Fibroblast of skin of right biceps (primary cell): ENCODE measurements at regions not wholly inside any gene's neighbourhood (a gene's known extent, or its start where the extent isn't known, plus 50 kb on each side); places are given as distances from the start of the nearest gene placed in this dataset.
A peak's percentile ranks its signal among the peaks of the same experiment; 100 is the strongest.
"Not testable (repeated sequence)": the region's sequence is repeated elsewhere in the genome, so short reads cannot be mapped to it uniquely, and the experiment has no call there.

ENCODE experiments used
- DNase-seq: peaks from one replicate; pipeline ENCODE4 v3.0.0-alpha.2; 2013

DNA sequence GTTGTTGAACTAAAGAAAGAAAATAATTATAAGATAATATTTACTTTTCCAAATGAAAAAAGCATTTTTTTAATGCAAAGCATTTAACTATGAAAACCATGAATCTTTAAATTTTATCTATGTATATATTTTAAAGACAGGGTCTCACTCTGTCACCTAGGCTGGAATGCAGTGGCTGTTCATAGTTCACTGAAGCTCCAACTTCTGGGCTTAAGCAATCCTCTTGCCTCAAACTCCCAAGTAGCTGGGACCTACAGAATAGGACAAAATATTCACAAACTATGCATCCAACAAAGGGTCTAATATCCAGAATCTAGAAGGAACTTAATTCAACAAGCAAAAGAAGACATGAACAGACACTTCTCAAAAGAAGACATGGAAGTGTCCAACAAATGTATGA, 55.9 kb upstream of the ALB start:
- no peak for DNase-seq

DNA sequence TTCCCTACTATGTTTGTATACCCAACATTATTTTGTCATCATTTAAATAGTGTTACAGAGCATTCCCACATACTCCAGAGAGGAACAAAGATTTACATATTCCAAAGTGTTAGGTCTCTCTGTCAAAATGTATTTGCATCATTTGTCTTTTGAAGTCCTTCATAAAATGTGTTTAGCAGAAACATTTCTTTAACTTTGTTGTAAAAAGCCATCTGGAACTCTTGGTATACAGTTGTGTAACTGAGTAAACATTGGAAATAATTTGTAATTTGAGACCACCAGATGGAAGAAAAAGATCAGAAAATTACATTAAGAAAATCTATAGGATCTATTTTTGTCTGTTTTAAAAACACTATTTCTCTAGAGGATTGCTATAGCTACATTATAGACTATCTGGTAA, 56.6 kb upstream of the ALB start:
- no peak for DNase-seq

DNA sequence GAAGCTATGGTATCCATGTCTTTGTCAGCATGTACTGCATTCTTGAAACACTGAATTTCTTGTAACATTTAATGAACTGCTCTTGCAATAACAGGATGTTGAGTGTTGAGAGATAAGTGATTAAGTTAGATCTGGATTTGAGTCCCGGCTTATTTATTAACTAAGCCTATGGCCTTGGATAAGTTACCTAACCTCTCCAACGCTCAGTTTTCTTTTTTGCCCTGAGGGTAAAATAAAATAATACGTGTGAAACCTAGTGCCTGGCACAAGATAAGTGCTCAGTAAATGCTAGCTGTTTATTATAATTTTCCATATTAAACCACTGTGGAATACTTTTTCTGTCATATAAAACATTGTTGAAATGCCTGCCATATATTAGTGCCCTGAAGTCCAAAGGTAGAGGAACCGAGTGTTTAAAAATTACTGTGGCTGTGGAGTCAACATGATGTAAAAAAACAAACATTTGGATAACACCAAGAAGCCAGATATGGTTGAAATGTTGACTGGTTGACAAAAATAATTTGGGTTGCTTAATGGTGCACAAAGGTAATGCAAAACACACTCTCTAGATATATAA, 58.6 kb upstream of the ALB start:
- DNase-seq: no peak

DNA sequence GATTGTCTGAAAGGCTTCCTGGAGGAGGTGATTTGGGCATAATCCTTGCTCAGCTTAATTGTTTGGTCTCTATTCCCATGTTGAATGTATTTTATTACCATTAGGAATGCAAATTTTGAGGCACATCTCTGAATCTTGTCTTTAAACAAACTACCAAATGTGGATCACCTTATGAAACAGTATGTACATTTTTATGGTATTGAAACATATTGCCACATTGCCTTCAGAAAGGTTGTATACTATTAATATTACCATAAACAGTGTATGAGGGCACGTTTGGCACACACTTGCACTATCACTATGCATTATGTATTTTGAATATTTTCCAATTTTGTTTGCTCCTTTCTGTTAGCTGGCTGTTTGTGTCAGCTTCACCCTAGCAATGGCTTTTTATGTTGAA, 60.0 kb upstream of the ALB start:
- DNase-seq: no peak

DNA sequence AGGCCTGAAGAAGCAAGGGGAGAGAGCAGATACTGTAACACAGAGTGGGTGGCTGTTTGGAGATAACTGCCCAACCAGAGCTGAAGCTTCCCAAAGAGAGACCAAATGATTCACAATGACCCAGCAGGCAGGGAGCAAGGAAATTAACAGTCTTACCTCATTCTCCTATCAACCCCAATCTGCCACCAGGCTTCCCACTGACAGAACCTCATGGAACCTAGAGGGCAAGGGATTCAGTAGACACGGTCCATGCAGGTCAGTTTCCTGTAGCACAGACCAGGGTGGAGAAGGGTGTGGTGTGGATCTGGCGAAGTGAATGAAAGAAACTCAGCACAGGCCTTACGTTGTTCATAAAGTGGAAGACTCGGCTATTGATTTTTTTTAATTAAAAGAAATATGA, 60.7 kb upstream of the ALB start:
- no peak for DNase-seq

DNA sequence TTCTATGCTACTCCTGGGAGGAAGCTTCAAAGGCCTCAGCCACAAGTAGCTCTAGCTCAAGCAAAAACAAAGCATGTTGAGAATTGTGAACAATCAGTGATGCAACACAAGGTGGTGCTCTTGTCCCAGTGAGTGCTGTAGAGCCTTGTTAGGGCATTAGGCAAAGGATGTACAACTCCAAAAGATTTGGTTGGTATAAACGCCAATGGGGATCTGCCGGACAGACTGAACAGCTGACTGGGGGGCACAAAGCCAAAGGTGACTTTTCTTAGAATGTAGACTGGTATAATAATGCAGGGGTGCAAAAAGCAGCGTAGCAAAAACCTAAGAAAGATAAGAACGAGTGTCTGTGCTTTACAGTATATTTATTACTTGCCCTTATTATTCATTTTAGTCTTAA, 62.6 kb upstream of the ALB start:
- peak; percentile 49 for DNase-seq

DNA sequence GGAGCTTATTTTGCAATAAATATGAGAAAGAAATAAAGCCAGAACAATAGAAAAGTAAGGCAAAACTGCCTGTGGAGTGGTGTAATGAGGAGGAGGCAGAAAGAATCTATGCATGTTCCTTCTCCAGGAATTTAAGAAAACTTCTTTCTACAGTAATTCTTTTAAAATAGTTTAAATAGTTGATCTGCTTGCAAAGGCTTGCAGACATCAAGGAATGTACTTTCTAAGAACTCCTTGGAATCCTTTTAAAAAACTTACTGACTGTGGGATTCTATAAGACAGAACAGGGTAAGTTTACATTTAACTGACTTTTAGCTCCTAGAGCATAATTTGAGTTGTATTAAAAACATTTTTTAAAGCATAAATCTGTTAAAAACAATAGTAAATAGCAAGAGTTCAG, 63.2 kb upstream of the ALB start:
- peak; percentile 7 for DNase-seq

DNA sequence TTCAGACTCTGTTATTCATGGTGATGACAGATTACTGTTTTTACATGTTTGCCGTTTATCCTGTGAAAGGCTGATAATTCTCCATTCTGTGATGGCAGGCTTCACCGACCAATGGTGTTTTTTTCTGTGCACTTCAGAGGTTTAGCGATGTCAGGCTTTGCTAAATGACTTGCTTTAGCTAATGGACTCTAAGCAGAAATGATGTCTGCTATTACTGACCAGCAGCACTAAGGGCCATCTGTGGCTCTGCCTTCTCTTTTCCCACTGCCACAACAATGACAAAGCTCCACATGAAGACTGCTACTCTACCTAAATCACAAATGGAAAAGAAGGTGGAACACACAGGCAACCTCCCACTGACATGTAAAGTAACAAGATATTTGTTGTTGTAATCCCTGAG, 68.4 kb upstream of the ALB start:
- DNase-seq: no peak

DNA sequence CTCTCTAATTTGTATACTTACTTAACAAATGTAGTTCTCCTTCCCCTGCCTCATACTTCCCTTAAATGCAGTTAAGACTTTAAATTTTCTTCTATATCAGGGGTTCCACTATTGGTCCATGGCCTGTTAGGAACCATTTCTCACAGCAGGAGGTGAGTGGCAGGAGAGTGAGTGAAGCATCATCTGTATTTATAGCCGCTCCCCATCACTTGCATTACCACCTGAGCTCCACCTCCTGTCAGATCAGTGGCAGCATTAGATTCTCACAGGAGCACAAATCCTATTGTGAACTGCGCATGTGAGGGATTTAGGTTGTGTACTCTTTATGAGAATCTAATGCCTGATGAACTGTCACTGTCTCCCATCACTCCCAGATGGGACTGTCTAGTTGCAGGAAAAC, 72.1 kb upstream of the ALB start:
- DNase-seq: not testable (repeated sequence)

DNA sequence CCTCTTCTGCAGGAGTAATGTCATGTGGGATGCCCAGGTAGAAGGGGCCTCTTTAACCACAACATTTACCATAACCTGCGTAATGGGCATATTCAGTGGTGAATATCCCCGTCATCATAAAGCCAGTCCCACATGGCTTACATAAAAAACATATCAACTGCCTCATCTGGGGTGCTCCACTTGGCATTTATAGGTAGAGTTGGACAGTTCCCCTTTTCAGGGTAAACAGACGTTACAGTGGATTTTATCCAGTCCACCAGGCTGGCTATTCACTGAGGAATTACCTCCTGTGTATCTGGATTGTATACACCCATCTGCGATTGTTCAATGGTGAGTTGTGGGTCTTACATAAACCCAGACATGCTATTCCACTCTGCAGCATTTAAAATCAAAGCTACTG, 70.7 kb upstream of the ANKRD17 start:
- no peak for DNase-seq

DNA sequence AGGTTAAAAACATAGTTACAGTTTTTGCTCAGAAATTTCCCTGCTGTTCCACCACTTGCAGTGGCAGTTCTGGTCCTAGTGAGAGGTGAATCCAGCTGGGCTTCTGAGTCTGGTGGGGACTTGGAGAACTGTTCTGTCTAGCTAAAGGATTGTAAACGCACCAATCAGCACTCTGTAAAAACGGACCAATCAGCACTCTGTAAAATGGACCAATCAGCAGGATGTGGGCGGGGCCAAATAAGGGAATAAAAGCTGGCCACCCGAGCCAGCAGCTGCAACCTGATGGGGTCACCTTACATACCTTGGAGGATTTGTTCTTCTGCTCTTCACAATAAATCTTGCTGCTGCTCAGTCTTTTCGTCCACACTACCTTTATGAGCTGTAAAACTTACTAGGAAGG, 67.2 kb upstream of the ANKRD17 start:
- not testable (repeated sequence) for DNase-seq

DNA sequence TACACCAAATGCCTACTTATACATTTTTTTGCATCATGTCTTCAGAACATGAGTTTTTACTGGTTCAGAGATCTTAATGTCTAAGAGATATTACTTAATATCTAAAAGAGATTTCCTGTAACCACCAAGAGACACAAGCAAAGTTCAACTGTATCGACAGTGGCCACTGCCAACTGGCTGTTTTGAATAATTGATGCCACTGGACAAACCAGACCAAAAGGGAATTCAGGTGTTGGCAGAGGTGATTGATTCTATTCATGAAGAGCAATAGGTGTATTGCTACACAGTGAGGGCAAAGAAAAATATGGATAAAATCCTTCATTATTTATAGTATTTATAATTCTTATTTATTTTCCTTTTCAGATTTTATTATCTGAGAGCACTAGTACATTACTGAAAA, 58.5 kb upstream of the ANKRD17 start:
- DNase-seq: no peak

DNA sequence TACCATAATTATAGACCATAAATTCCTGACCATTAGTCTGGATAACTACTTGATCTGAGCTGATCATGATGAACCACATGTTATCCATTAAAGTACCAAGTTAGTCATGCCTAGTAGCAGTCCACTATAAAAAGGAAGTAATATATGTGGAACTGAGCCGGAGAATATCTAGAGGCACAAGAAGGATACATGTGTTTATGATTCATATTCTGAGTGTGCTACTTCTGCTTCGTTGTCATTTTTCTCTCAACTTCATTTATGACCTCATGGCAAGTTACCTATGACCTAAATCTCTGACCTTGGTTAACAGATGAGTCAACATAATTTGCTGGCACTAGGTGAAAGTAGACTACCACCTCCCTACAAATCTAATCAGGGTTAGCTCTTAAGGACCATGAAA, 56.5 kb upstream of the ANKRD17 start:
- DNase-seq: peak; percentile 83

DNA sequence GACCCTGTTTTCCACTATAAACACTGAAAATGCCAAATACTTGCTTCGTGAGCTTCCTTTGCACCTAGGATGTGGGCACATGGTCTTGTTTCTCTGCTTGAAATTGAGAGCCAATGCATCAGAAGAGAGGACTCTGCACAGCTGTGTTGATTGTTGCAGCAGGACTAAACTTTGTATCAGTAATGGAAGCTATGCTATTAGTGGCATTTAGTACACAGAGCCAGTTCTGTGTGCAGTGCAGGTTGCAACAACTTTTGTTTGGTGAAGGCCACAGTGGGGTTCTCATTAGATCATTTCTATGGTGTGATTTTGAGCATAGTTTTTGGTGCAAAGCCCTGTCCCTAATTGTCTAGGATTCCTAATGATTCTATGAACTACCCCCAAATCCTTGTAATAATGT, 54.4 kb upstream of the ANKRD17 start:
- DNase-seq: no peak

DNA sequence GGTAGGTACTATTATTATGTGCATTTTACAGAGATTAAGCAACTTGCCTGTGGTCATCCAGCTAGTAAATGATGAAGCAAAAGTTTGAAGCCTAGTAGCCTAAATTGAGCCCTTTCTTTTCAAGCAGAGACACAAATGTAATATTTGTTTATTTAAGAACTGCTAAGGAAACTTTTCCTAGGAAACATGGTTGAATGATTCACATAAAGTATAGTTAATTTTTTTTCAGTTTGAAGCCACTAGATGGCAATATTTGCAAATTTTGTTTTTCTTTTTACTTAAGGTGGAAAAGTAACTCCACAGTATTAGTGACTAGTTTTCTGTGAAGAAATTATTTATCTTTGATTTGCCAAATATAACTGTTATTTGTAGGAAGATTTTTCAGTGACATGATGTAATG, 52.8 kb upstream of the ANKRD17 start:
- peak; percentile 40 for DNase-seq

DNA sequence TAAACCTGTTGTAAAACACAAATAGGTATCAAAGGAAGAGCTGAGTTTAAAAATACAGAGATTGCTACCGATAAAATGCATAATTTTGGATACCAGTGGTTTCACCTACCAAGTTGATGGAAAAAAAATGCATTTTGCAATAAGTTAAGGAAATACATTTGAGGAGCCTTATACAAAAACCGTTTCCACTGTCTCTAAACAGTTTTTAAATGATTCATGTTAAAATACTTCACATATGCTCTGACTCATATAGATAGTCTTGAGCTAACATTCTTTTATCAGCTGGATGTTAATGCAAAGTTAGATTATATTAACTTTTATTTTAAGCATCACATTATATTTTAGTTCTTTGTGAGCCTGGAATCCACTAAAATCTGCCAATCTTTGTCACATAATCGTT, 50.6 kb upstream of the ANKRD17 start:
- DNase-seq: peak; percentile 75
